HL-60 (cell line): ENCODE measurements at regions not wholly inside any gene's neighbourhood (a gene's known extent, or its start where the extent isn't known, plus 50 kb on each side); places are given as distances from the start of the nearest gene placed in this dataset.

ENCODE experiments used
- GABPA ChIP-seq: IDR thresholded peaks from 2 replicates; pipeline ENCODE4 v1.6.1; 2012; ENCODE audit warnings: low read depth
- POLR2AphosphoS5 ChIP-seq: IDR thresholded peaks from 2 replicates; pipeline ENCODE4 v1.6.1; 2012; ENCODE audit warnings: low read depth
- TF ChIP-seq, protein P1 (sequence below): IDR thresholded peaks from one replicate; pipeline ENCODE4 v1.5.1; 2011; ENCODE audit warnings: low read length, control low read depth, inconsistent platforms; ENCODE audit not compliant: insufficient read depth

DNA sequence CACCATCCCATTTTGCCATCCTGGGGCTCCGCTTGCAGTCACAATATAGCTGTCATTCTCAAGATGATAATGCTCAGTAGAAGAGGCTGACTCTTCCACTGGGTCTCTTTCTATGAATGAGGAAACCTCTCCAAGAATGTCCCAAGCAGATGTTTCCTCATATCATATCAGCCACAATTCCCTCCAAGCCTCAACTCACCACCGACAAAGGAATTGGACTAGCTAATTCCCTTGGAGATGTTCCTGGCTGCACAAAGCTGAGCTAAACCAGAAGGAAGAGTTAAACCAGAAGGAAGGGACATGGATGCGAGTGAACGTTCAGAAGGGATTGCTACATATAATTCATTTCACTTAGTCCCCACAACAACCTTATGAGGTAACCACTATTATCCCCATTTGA lies 65.0 kb upstream of the NPAS2 start:
- TF ChIP-seq, protein P1, sequence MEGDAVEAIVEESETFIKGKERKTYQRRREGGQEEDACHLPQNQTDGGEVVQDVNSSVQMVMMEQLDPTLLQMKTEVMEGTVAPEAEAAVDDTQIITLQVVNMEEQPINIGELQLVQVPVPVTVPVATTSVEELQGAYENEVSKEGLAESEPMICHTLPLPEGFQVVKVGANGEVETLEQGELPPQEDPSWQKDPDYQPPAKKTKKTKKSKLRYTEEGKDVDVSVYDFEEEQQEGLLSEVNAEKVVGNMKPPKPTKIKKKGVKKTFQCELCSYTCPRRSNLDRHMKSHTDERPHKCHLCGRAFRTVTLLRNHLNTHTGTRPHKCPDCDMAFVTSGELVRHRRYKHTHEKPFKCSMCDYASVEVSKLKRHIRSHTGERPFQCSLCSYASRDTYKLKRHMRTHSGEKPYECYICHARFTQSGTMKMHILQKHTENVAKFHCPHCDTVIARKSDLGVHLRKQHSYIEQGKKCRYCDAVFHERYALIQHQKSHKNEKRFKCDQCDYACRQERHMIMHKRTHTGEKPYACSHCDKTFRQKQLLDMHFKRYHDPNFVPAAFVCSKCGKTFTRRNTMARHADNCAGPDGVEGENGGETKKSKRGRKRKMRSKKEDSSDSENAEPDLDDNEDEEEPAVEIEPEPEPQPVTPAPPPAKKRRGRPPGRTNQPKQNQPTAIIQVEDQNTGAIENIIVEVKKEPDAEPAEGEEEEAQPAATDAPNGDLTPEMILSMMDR, result no peak
- TF ChIP-seq POLR2AphosphoS5, result no peak
- TF ChIP-seq GABPA, result no peak
